Ovary (tissue), 3 donors: ENCODE measurements at regions not wholly inside any gene's neighbourhood (a gene's known extent, or its start where the extent isn't known, plus 50 kb on each side); places are given as distances from the start of the nearest gene placed in this dataset.

Source experiments
- CTCF ChIP-seq, 3 donors: fragments of 450-650 bp in 2 of 3; fragments of 200-600 bp in 1 of 3; IDR thresholded peaks; one replicate each; pipeline versions ENCODE4 v1.5.1 to v1.8.0; 2016 to 2022; ENCODE audit warnings: antibody characterized with exemption in 3 of 3, mild to moderate bottlenecking in 1 of 3
- EP300 ChIP-seq: sonication (generic); formaldehyde crosslinking; IDR thresholded peaks from one replicate; pipeline ENCODE4 v1.6.1; 2017; ENCODE audit warnings: antibody characterized with exemption
- POLR2A ChIP-seq: fragments of 450-650 bp; IDR thresholded peaks from one replicate; pipeline ENCODE4 v1.6.1; 2017; ENCODE audit warnings: antibody characterized with exemption, mild to moderate bottlenecking, moderate library complexity
- donor health status: DM: no; HTN: no; CAD: no.

DNA sequence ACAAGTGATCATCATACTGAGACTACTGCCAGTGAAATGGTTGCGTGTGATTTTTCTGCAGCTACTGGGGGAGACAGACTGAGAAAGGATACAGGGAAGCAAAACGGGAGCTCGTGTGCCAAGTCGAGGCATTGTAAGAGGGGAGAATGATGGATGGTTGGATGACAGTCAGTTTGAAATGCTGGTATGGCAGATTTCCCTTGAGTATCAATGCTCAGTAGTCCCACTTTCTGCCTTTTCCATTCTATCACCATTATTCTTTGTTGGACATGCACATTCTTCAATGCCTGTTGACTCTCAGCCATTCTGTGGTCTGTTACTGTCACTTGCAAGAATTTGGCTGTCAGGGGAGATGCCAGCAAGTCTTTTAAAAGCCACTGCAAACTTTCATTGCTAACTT lies 510.6 kb upstream of the RBFOX1 start:
- TF ChIP-seq CTCF (IDR thresholded peaks at IDR 0.05) (no peak), EP300 (no peak), POLR2A (no peak)
